LHCN-M2 (cell line): ENCODE measurements at regions not wholly inside any gene's neighbourhood (a gene's known extent, or its start where the extent isn't known, plus 50 kb on each side); places are given as distances from the start of the nearest gene placed in this dataset.

Source experiments
- DNase-seq: peaks from one replicate; pipeline ENCODE4 v3.0.0-alpha.2; 2012; ENCODE audit warnings: low read depth

GRCh38 chr5:57754616-57755015 is 272.0 kb upstream of the ACTBL2 start:
- DNase-seq: peak; percentile 65

- DNase-seq: no peak
These were observed 270.8 kb upstream of the ACTBL2 start for GRCh38 chr5:57753446-57753845.

- DNase-seq: no peak
These were observed 269.1 kb upstream of the ACTBL2 start for GRCh38 chr5:57751710-57752109.

GRCh38 chr5:57750891-57751290 is 268.3 kb upstream of the ACTBL2 start:
- DNase-seq: no peak

GRCh38 chr5:57750282-57750681 is 267.7 kb upstream of the ACTBL2 start:
- DNase-seq: no peak

- peak; percentile 65 for DNase-seq
These were observed 266.8 kb upstream of the ACTBL2 start for GRCh38 chr5:57749396-57749795.

- DNase-seq: no peak
These were observed 263.4 kb upstream of the ACTBL2 start for GRCh38 chr5:57745700-57746651.

GRCh38 chr5:57745029-57745428 is 262.4 kb upstream of the ACTBL2 start:
- no peak for DNase-seq

- DNase-seq: no peak
These were observed 258.7 kb upstream of the ACTBL2 start for GRCh38 chr5:57741336-57741735.

- DNase-seq: no peak
These were observed 256.2 kb upstream of the ACTBL2 start for GRCh38 chr5:57738787-57739186.

GRCh38 chr5:57738301-57738700 is 255.7 kb upstream of the ACTBL2 start:
- no peak for DNase-seq

GRCh38 chr5:57736716-57737115 is 254.1 kb upstream of the ACTBL2 start:
- DNase-seq: no peak

- DNase-seq: peak; percentile 93
These were observed 252.9 kb upstream of the ACTBL2 start for GRCh38 chr5:57735279-57736153.

GRCh38 chr5:57734296-57734695 is 251.7 kb upstream of the ACTBL2 start:
- DNase-seq: no peak

- DNase-seq: no peak
These were observed 245.0 kb upstream of the ACTBL2 start for GRCh38 chr5:57727591-57727990.

- no peak for DNase-seq
These were observed 243.3 kb upstream of the ACTBL2 start for GRCh38 chr5:57725658-57726504.

GRCh38 chr5:57724836-57725235 is 242.2 kb upstream of the ACTBL2 start:
- DNase-seq: peak; percentile 64

GRCh38 chr5:57721226-57721625 is 238.6 kb upstream of the ACTBL2 start:
- DNase-seq: no peak

- no peak for DNase-seq
These were observed 238.0 kb upstream of the ACTBL2 start for GRCh38 chr5:57720656-57721055.

GRCh38 chr5:57719216-57719615 is 236.6 kb upstream of the ACTBL2 start:
- DNase-seq: no peak

- DNase-seq: peak; percentile 71
These were observed 235.5 kb upstream of the ACTBL2 start for GRCh38 chr5:57718155-57718554.
